Right forelimb (tissue), 1 donor: ENCODE measurements at regions not wholly inside any gene's neighbourhood (a gene's known extent, or its start where the extent isn't known, plus 50 kb on each side); places are given as distances from the start of the nearest gene placed in this dataset.
"Not testable (repeated sequence)": the region's sequence is repeated elsewhere in the genome, so short reads cannot be mapped to it uniquely, and the experiment has no call there.

Experiments used
- DNase-seq: peaks from one replicate; pipeline ENCODE4 v3.0.0-alpha.2; 2018

- no peak for DNase-seq
Measured at GRCh38 chr17:53475002-53475401, 347.7 kb upstream of the KIF2B start.

DNA sequence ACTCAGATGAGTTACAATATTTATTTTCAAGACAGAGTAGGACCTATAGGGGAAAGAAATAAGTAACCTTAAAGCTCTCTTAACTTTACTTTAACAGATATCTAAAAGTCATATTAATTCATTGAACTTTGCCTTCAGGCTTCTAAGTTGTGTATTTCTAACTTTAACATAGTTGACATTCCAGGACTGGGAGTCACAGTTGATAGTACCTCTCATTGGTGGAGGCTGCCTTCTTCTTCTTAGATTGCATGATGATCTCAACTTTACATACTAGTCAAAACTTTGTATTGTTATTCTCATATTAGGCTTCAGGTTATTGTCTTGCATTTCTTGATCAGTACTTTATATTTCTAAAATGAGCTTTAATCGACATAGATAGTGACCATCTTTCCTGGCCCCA, 350.1 kb upstream of the KIF2B start:
- DNase-seq, result no peak

- no peak for DNase-seq
Measured at GRCh38 chr17:53471514-53471913, 351.2 kb upstream of the KIF2B start.

DNA sequence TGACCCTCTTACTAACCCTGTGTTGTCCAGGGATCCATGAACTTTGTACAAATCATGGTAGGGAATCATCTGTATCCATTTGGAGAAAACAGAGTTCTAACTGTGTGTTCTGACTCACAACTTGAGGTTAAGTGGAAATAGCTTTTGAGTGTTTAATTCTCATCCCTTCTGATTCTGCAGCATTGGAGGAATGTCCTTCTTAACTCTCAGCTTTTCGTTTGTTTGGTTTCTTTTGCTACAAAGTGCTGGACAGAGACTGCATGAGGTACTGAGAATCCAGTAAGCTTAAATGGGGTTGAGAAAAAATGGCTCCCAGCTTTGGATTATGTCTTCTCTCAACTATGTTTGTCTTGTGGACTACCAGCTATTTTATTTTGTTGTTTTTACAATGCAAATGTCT, 352.1 kb upstream of the KIF2B start:
- DNase-seq, result no peak

- DNase-seq, result no peak
Measured at GRCh38 chr17:53466733-53467132, 356.0 kb upstream of the KIF2B start.

DNA sequence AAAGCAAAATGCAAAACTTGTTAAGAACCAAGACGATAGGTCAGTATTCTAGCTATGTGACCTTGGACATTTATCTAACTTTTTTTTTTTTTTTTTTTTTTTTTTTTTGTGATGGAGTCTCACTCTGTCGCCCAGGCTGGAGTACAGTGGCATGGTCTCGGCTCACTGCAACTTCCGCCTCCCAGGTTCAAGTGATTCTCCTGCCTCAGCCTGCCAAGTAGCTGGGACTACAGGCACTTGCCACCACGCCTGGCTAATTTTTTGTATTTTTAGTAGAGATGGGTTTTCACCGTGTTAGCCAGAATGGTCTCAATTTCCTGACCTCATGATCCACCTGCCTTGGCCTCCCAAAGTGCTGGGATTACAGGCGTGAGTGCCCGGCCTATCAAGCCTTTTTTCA, 358.3 kb upstream of the KIF2B start:
- DNase-seq, result not testable (repeated sequence)

GRCh38 chr17:53463363-53463762, 359.4 kb upstream of the KIF2B start:
- DNase-seq, result no peak

GRCh38 chr17:53462393-53462811, 360.3 kb upstream of the KIF2B start:
- DNase-seq, result no peak

GRCh38 chr17:53455943-53456342, 366.8 kb upstream of the KIF2B start:
- not testable (repeated sequence) for DNase-seq

- DNase-seq, result no peak
Measured at GRCh38 chr17:53454337-53454736, 368.4 kb upstream of the KIF2B start.

GRCh38 chr17:53449324-53449723, 373.4 kb upstream of the KIF2B start:
- no peak for DNase-seq

DNA sequence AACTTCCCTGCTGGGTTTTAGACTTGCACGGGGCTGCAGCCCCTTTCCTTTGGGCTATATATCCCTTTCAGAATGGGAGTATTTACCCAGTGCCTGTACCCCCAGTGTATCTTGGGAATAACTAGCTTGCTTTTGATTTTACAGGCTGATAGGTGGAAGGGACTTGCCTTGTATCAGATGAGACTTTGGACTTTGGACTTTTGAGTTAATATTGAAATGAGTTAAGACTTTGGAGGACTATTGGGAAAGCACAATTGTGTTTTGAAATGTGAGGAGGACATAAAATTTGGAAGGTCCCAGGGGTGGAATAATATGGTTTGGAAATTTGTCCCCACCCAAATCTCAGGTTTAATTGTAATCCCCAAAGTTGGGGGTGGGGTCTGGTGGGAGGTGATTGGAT, 393.8 kb upstream of the KIF2B start:
- no peak for DNase-seq

GRCh38 chr17:53426505-53426904, 396.2 kb upstream of the KIF2B start:
- no peak for DNase-seq

- no peak for DNase-seq
Measured at GRCh38 chr17:53420035-53420641, 402.6 kb upstream of the KIF2B start.

DNA sequence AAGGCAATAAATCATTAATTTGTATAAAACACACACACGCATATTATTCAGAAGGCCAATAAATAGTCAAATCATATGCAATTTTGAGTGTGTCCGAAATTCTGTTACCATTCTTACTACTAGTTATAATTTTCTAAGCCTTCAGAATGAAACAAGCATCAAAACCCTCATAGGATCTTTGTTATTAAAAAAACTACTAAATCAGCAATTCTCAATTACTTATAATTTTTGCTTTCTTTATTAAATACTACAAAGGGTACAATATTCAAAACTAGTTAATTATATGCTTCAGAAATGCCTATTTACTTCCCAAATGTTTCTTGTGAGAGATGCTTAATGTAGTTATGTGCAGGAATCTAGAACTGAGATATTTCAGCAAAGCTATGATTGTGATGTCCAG, 413.1 kb upstream of the KIF2B start:
- no peak for DNase-seq

- no peak for DNase-seq
Measured at GRCh38 chr17:53406907-53407306, 415.8 kb upstream of the KIF2B start.

- no peak for DNase-seq
Measured at GRCh38 chr17:53391197-53391596, 431.5 kb upstream of the KIF2B start.

DNA sequence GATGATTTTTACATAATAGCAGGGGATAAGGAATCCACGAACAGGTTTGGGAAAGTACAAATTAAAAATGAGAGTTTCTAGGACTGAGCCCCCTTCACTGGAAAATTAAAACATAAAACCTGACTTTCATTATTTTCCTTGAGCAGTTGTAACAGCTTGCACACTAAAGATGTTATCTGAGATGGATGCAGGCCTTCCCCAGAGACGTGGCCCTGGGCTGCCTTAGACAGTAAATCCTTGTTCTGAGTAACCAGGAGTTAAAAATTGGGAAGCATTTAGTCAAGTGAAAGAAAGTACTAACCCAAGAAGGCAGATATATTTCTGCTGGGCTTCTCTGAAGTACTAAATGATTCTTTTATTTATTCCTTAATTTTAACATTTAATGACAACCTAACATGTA, 432.2 kb upstream of the KIF2B start:
- DNase-seq, result no peak

- no peak for DNase-seq
Measured at GRCh38 chr17:53387745-53388144, 435.0 kb upstream of the KIF2B start.

DNA sequence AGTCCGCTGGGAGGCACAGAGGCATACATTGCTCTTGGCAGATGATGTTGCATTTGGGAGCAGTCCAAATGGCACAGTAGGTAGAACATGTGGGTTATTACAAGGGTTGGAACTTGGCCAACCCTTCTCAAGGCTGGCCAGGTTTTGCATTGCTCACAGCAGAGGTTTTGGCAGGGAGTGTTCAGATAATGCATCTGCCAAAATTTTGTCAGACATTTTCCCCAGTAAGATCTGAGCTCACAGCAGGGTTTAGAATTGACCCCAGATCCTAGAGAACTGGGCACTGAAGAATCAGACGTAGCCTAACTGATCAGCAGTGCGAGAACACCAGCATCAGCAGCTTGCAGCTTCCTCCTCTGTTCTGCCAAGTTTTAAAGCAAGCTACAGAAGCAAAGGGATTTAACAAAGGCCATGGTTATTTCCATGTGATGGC, 468.8 kb upstream of the KIF2B start:
- peak; percentile 46 for DNase-seq

- DNase-seq, result no peak
Measured at GRCh38 chr17:53344778-53345177, 477.9 kb upstream of the KIF2B start.

DNA sequence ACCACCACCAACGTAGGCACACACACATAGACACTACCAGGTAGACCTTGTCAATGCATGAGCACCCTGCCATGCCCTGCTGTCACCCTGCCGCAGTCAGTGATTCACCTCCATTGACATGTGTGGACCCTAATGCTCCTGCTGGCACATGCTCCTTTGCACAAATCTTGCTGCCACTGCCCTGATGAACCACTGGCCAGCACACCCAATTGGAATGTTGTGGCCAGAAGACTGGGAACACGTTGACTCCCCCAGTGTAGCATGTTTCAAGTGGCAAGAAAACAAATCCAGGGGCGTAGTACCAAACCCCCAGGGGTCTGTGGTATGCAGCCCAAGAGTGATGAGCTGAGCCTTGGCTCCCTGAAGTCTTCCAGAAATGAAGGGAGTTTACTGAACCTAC, 486.4 kb upstream of the KIF2B start:
- no peak for DNase-seq

GRCh38 chr17:53335443-53335842, 487.3 kb upstream of the KIF2B start:
- DNase-seq, result no peak

DNA sequence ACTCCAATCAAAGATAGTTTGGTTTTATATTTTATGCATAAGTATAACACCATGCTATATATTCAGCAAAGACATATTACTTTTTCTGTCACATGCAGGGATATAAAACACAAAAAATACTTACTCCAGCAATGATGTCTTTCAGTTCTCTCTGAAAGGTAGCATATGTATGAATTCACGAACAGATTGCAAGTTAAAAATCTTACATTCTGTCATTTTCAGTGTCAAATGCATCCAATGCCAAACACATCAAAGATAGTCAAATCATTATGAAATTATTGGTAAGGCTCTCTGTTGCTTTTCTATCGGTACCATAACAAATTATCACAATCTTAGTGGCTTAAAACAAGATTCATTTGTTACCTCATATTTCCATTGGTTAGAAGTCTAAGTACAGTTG, 492.0 kb upstream of the KIF2B start:
- no peak for DNase-seq

DNA sequence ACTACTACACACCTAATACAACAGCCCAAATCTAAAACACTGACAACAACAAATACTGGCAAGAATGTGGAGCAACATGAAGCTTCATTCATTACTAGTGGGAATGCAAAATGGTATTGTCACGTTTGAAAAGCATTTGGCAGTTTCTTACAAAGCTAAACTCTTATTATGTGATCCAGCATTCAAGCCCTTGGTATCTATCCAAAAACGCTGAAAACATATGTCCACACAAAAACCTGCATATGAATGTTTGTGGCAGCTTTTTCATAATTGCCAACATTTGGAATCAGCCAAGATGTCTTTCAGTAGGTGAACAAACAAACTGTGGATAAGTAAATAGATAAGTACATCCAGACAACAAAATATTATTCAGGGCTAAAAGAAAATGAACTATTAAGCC, 501.1 kb upstream of the KIF2B start:
- DNase-seq, result no peak

- DNase-seq, result no peak
Measured at GRCh38 chr17:53319947-53320346, 502.8 kb upstream of the KIF2B start.
